GM21717 (cell line): ENCODE measurements at regions not wholly inside any gene's neighbourhood (a gene's known extent, or its start where the extent isn't known, plus 50 kb on each side); places are given as distances from the start of the nearest gene placed in this dataset.
A peak's percentile ranks its signal among the peaks of the same experiment; 100 is the strongest.

ENCODE experiments used
- ATAC-seq: cut with Tn5 transposase; IDR thresholded peaks from one replicate; pipeline ENCODE4 v1.9.1; 2021; ENCODE audit warnings: mild to moderate bottlenecking, moderate library complexity; ENCODE audit not compliant: unreplicated experiment

GRCh38 chr6:166052837-166053236 is 114.8 kb downstream of the TBXT start:
- ATAC-seq = no peak

GRCh38 chr6:166050559-166050958 is 117.1 kb downstream of the TBXT start:
- ATAC-seq = no peak

GRCh38 chr6:166046982-166047381 is 120.7 kb downstream of the TBXT start:
- ATAC-seq = no peak

- no peak for ATAC-seq
Observed at GRCh38 chr6:166046226-166046625, 121.4 kb downstream of the TBXT start.

- ATAC-seq = no peak
Observed at GRCh38 chr6:166045860-166046200, 121.8 kb downstream of the TBXT start.

GRCh38 chr6:166045173-166045859 is 122.3 kb downstream of the TBXT start:
- ATAC-seq = no peak

GRCh38 chr6:166041277-166041676 is 126.4 kb downstream of the TBXT start:
- no peak for ATAC-seq

- ATAC-seq = no peak
Observed at GRCh38 chr6:166040292-166040691, 127.4 kb downstream of the TBXT start.

- no peak for ATAC-seq
Observed at GRCh38 chr6:166036316-166037095, 131.1 kb downstream of the TBXT start.

GRCh38 chr6:166032366-166033200 is 135.1 kb downstream of the TBXT start:
- ATAC-seq = no peak

GRCh38 chr6:166031275-166031674 is 136.4 kb downstream of the TBXT start:
- no peak for ATAC-seq

GRCh38 chr6:166029506-166029905 is 138.1 kb downstream of the TBXT start:
- ATAC-seq = peak; percentile 71

- no peak for ATAC-seq
Observed at GRCh38 chr6:166027761-166028160, 139.9 kb downstream of the TBXT start.

GRCh38 chr6:166026586-166027126 is 141.0 kb downstream of the TBXT start:
- ATAC-seq = no peak

- ATAC-seq = no peak
Observed at GRCh38 chr6:166025149-166025898, 142.3 kb downstream of the TBXT start.

GRCh38 chr6:166024252-166024651 is 143.4 kb downstream of the TBXT start:
- ATAC-seq = no peak

- no peak for ATAC-seq
Observed at GRCh38 chr6:166023273-166023989, 144.2 kb downstream of the TBXT start.

GRCh38 chr6:166021429-166021828 is 146.2 kb downstream of the TBXT start:
- no peak for ATAC-seq

- no peak for ATAC-seq
Observed at GRCh38 chr6:166019214-166019613, 148.4 kb downstream of the TBXT start.

GRCh38 chr6:166017032-166017635 is 150.5 kb downstream of the TBXT start:
- no peak for ATAC-seq
